ENCODE measurements at regions not wholly inside any gene's neighbourhood (a gene's known extent, or its start where the extent isn't known, plus 50 kb on each side); places are given as distances from the start of the nearest gene placed in this dataset.
"Not testable (repeated sequence)": the region's sequence is repeated elsewhere in the genome, so short reads cannot be mapped to it uniquely, and the experiment has no call there.

DNA sequence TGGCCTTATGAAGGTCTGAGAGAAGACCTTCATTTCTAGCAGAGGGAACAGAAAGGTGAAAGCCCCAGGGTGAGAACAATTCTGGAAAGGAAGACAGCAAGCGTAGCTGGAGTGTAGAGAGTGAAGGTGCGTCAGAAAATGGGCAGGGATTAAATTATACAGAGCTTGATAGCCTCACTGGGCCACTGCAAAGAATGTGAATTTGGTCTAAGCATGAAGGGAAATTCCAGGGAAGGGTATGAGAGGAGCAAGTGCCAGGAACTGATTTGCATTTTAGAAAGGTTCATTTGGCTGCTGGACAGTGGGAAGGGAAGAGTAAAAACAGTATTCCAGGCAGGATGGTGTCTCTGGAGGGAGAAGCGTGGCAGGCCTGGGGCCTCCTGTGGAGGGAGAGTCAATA is 274.1 kb upstream of the ASIC2 start:
- no peak for DNase-seq (ENCODE audit: low spot score)

DNA sequence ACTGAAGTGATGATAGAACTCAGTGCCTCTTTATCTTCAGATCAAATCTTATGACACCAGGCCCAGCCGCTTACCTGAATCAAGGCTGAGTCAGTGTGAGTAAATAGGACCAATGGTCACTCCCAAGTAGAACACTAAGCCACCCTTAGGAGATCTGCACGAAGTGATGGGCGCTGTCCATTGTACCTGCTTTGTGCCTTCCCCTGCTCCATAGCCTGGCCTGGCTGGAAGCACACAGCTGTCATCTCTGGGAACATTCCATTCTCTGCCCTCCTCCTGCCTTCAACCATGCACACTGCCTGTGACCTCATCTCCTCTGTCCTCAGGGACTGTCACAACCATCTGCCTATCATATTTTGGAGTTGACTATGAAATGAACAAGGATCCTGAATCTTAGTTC is 279.5 kb upstream of the ASIC2 start:
- peak; percentile 10 for DNase-seq (ENCODE audit: low spot score)

DNA sequence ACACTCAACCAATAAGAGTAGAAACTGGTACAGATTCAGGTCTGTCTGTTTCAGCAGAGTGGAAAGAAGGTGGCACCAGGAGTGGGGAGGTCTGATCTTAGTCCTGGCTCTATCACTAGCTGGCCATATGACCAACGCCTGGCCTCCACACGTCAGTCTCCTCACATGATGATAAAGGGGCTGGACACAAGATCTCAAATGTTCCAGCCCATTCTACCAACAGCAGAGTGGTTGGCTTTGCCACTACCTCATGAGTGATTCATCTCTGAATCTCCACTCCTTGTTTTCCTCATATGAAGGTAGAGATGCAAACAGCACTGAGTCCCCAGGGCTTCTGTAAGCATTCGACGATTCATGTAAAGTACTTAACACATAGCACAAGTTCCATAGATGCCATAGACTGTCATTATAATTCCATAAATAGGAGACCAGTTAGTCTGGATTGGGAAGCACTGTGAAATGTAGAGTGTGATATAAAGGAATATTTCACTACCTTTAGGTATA is 281.9 kb upstream of the ASIC2 start:
- no peak for DNase-seq (ENCODE audit: low spot score)

DNA sequence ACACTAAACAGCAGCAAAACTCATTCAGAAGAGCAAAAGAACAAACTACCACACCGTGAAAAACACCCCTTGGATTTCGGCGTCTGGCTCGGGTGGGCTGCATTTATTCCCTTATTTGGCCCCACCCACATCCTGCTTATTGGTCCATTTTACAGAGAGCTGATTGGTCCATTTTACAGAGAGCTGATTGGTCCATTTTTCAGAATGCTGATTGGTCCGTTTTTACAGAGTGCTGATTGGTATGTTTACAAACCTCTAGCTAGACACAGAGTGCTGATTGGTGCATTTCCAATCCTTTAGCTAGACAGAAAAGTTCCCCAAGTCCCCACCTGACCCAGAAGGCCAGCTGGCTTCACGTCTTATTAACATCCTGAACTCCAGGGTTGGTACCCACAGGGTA is 286.6 kb upstream of the ASIC2 start:
- DNase-seq (ENCODE audit: low spot score): not testable (repeated sequence)

DNA sequence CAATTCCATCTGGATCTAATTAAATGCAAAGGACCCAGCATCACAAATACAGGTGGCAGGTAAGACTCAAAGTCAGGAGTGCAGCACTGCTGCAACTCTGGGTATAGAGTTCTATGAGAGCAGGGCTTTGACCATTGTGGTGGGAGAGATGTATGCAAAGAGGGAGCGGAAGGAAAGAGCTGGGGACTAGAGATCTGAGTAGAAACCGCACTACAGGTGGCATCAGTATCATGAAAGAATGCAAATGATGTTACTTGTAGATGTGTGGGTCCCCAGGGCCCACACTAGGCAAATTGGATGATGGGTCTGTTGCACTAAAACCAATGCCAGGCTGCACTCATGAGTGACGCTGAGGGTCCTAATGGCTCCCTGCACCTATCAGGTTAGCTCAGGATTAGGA is 287.1 kb upstream of the ASIC2 start:
- DNase-seq (ENCODE audit: low spot score): no peak

DNA sequence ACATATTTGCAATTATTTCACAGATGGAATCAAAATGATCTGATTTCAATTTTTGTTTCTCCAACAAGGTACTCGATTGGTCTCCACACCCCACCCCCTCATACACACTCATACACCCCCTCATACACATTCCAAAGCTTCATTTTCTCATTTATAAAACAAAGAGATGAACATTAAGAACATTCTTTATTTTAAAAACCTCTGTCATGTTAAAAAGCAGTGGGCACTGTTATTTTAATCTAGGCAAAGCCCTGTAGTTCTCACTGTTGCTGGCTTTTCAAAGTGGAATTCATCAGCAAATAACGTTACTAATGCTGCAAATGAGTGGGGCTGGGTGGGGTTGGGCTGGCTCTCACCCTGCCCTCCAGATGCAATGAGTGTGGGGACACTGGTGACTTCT is 289.6 kb upstream of the ASIC2 start:
- DNase-seq (ENCODE audit: low spot score): no peak

DNA sequence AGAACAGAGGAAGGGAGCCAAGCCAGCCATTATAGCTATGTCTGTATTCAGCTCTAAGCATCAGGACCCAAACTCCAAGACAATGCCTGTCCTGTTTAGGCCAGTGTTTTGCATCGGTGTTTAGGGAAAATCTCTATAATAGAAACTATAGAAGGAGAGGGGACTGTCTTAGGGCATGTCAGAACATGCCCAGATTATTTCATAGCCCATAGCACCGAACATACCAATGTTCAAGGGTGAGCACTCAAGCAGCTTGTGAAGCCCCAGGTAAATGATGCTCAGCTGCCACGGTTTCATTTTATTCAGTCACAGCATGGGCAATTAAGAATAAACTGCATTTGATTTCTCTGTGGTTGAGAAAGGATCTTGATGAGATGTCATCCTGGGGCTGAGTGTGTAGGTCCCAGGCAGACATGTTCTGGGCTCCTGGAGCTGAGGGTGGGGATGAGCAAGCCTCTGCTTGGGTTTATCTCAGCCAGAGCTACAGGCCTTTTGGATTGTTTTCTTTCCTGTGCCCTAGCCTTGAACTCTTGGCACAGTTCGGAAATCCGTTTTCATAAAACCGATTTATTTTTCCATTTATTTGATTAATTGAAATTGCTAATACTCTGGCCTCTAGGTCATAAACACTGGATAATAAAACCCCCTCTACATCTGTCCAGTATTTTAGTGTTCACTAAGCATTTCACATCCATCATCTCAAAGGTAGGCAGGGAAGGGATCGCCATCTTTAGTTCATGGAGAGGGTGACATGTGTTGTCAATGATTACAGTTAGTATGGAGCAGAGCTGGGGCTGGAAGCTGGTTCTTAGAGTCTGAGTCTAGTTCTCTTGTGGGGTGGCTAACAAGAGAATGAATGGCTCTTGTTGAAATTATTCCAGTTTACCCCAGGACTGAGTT is 290.7 kb upstream of the ASIC2 start:
- DNase-seq (ENCODE audit: low spot score): no peak

DNA sequence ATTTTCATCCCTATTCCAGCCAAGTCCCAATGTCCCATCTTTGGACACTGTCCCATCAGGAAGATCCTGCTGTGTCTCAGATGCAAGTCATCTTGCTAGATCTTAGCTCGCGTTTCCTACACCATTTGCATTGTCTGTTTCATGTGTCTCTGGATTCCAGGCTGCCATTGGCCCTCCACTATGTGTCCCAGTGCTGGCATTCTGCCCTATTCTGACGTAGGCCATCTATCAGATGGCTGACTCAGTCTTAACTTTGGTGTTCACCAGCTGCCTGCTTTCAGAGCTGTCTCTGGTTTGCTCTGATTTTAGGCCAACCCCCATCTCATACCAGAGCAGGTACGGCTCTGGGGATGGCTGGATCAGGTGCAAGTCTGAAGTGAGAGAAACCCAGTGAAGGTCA is 300.9 kb upstream of the ASIC2 start:
- DNase-seq (ENCODE audit: low spot score): no peak

DNA sequence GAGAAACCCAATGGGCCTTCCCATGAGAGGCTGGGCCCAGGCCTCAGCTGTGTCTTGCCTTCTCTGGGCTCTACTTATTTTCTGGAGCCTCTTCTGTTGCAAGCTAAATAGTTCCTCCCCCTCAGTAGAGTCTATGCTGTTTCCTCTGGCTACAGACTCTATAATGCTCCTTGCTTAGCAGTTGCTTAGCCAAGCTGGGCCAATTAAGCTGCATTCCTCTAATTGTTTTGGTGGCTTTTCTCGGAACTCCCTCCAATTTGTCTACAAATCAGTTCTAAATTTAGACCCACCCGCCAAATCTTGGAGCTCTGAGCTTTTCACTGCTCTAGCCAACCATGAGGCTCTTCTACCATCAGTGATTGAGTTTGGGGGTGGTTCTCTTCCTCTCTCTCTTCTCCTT is 302.7 kb upstream of the ASIC2 start:
- DNase-seq (ENCODE audit: low spot score): no peak

DNA sequence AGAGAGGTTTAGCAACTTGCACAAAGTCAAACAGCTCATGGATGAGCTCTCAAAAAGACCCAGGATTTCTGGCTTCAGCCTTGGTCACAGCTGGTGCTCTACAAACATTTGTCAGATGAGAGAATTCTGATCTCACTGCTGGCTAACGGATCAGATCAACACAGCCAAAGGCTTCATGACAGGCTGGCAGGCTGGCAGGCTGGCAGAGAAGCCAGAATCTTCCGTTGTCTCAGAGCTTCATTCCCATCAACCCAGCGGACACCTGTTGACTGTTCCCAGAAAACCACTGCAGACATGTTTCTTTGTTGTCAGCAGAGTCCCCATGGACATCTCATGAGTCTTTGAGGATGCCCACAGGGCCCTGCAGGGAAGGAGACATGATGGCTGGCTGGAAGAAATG is 303.8 kb upstream of the ASIC2 start:
- DNase-seq (ENCODE audit: low spot score): no peak

DNA sequence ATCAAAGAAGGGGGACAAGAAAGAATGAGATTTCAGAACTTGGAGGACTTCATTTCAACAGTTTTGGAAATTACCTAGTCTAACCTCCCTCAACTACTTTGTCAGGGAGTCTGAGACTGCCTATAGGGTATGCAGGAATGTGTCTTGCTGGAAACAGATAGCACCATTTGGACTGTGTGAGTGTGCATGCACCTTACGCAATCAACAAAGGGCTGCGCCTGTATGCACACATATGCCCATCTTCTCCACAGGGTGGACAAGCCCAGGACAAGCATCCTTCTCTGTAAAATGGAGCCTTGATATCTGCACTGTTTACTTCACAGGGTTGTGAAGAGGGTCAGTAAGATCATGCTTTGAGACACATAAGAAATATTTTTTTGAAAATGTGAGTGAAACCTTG is 305.7 kb upstream of the ASIC2 start:
- no peak for DNase-seq (ENCODE audit: low spot score)

DNA sequence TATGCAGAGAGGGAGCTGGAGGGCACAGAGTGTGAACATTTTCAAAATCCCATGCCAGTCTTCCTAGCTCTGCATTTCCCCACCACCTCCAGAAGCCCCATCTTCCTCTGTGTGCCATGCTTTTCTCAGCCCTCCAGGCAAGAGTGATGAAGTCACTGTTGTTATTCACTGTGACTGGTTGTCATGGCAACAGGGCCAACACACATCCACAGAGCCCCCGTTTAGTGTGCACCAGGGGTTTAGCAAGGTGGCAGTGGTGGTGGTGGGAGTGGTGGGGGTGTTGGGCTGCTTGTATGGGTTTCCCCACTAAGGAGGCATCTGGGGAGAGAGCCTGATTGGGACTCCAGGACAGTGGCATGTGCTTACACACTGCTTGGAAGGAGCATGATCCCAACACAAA is 309.9 kb upstream of the ASIC2 start:
- no peak for DNase-seq (ENCODE audit: low spot score)

DNA sequence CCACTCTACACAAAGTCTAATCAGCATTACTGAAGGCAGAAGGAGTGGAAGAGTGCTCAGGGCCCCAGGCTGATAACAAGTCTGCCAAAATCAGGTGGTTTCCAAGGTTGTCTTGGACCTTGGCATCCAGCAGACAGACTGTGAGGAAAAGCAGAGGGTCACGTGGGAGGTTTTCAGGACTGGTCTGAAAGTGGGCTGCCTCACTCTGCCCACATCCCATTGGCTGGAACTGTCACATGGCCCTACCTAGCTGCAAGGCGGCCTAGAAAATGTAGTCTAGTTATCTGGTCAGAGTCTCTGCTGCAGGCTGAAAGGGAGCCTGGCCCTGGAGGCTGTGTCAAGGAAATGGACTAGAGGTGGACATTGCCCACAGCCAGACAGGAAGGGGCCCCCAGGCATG is 310.7 kb upstream of the ASIC2 start:
- DNase-seq (ENCODE audit: low spot score): no peak

DNA sequence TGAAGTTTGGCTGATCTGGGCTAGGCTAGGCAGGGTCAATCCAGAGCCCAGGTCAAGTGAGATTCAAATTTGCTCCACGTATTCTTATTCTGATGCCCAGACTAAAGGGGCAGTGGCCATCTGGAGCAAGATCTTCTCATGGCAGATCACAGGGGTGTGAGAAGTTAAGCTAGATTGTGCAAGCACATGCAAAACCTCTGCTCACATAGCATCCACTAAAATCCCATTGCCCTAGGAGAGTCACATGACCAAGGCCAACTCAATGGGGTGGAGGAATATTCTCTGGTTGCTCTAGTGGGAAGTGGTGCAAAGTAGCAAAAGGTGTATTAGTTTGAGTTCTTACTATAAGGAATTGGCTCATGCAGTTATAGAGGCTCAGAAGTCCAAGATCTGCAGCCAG is 318.4 kb upstream of the ASIC2 start:
- no peak for DNase-seq (ENCODE audit: low spot score)

DNA sequence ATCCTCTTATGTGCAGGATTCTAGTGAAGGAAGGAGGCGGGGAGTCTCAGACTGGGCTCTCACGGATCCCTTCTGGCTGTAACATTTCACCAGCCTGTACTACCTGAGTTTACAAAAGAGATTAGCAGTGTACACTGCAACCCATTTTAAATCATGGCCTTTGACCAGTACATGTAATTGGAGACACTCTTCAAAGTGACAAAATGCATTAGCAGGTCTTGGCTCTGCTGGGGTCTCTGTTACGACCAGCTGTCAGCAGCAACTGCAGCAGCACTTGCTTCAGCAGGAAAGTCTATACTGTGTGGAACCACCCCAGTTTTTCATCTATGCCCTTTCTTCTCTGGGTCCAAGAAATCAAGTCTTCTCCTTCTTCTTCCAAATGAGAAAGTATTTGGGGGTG is 322.8 kb upstream of the ASIC2 start:
- no peak for DNase-seq (ENCODE audit: low spot score)

DNA sequence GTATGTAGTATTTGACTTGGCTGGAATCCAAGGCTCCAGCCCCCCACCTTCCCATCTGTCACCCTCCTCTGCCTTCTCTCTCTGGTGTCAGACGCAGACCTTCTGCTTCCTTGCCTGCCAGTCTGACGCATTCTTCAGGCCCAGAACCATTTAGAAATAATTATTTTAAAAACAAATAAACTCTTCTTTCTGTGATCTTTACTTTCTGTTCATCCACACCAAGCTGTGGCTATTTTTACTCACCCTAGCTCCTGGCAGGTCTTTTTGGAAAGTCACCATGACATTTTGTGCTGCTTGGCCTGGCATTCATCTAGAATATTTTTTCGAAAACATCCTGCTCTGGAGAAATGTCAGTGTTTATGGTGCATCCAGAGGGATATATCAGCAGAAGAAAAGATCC is 330.7 kb upstream of the ASIC2 start:
- no peak for DNase-seq (ENCODE audit: low spot score)

DNA sequence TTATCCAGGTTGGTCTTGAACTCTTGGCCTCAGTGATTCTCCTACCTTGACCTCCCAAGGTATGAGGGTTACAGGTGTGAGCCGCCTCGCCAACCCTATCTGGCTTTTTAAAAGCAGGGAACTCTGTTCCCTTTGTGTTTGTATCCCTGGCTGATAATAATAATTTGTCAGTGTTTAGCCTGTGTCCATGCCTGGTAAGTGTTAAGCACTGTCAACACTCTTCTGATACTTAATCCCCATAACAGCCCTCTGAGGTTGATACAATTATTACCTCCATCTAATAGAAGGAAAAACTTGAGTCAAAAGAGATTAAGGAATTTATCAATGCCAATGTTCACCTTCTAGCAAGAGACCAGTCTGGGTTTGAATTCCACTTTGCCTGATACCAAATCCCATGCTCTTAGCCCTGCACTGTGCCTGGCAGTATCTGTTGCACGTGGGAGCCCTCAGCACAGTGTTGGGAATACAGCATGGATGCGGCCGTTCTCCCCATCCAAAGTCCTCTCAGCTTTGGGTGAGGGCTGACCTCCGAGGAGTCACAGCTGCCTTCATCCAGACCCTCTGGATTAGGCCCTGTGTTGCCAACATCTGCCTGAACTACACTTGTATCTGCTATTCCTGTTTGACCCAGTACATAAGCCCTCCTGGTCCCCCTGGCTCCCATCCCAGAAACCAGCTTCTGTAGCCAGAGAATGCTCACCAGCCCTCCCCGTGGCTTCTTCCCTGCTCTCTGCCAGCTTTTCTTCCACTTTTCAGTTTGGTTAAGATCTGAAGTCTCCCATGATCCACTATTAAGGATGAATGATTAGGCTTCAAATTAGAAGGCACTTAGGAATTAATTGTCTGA is 335.6 kb upstream of the ASIC2 start:
- no peak for DNase-seq (ENCODE audit: low spot score)

DNA sequence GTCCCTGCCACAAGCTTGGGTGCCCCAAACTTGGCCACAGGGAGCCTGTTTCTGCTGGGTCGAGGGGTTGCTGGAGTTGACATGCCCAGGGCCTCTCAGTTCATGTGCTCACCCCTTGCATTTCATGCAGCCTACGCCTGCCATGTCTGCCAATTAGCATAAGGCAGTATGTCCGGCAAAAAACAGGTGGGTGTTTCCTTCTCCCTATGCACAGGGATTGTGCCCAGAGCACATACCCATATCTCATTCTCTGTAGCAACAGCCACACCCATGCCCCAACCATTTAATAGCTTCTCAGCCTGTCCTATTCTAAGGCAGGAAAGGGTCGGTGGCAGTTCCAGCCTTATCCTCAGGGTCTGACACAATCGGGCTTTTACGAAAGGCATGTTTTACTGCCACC is 340.4 kb upstream of the ASIC2 start:
- DNase-seq (ENCODE audit: low spot score): no peak

DNA sequence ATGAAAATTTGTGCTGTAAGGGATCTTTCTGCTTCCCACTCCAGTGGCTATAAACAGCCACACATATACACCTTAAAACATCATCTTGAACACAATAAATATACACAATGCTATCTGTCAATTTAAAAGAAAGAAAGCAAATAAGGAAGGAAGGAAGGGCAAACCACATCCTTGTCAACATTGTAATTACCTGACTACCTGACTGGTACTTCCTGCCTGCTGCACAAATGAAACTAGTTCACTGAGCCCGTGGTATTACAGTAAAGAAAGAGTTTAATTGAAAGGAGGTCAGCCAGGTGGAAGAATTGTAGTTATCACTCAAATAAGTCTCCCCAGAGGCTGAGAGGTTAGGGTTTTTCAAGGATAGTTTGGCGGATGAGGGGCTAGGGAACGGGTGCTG is 344.4 kb upstream of the ASIC2 start:
- DNase-seq (ENCODE audit: low spot score): peak; percentile 26

DNA sequence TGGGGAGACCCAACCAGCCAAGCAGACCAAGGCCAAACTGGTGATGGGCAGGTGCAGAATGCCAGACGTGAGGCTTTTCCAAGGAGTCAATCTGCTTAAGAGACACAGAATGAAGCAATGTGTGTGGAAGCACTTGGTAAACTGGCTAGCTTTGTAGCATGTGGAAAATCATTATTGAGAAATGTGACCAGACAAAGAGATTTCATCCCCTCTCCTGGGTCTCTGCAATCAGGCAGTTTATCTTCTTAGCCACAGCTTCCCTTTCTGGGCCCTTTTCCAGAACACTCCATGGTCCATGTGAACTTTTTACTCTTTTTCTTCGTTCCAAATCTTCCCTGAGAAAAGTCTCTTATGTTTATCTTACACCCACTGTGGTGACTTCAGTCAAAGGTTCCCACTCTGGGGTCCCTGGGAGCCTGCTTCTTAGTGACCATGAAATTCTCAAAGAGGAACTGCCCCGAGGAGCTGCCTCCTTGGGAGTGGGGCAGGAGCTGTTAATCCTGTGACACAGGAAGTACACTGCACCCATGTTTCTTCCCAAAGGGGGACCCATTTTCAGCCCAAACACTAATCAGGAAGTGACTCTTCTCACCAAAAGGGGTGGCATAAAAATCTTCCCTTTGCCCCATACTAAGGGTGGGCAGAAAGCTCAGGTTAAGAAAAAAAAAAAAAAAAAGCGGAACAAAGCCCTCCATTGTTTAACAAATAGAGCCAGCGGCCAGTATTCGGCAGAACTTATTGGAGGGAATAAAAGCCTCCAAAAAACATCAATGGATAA is 346.2 kb upstream of the ASIC2 start:
- DNase-seq (ENCODE audit: low spot score): no peak

DNA sequence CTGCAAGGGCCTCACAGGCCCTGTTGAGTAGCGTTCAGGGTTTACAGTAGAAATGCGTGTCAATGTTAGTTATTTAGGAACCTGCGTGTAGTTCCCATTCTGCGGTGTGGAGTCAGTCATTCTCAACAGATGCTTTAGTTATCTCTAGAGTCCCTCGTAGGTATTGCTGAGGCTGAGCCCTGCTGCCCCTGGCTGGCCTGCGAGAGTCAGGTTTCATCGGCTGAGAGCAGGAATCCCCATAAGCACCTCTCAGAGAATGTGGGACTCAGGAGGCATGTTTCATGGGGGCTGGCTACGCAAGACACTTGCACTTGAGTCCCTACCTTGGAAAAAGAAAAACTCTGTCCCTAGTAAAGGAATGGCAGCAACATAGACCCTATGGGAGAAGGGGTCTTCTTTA is 347.5 kb upstream of the ASIC2 start:
- no peak for DNase-seq (ENCODE audit: low spot score)

DNA sequence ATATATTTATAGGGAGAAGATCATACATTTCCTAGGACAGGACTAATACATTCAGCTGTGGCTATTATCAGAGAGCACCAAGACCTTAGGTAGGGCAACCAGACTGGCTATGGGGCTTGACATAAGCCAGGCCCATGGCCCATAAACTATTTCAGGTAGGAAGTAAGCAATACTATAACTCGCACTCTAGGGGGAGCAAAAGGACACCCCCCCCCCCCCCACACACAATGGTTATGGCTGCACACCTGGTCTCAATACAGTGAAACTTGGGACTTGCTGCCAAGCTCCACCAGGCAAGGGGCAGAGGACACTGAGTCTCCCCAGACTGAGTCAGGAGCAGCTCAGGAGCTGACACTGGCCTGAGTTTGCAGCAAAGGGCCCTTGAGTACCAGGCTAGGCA is 348.9 kb upstream of the ASIC2 start:
- peak; percentile 19 for DNase-seq (ENCODE audit: low spot score)

Data from SW480 (cell line).